Endothelial cell (in vitro differentiated cells): ENCODE measurements at regions not wholly inside any gene's neighbourhood (a gene's known extent, or its start where the extent isn't known, plus 50 kb on each side); places are given as distances from the start of the nearest gene placed in this dataset.

Experiments used
- DNase-seq: peaks from one replicate; pipeline ENCODE4 v3.0.0; 2021; ENCODE audit warnings: low spot score
- H3K27ac Mint-ChIP-seq: one replicate; pipeline ENCODE4 v1.8.0; 2021; ENCODE audit warnings: mixed read lengths, inconsistent platforms; ENCODE audit not compliant: unreplicated experiment
- H3K27me3 Mint-ChIP-seq: one replicate; pipeline ENCODE4 v1.8.0; 2021; ENCODE audit warnings: mild to moderate bottlenecking, moderate library complexity, mixed read lengths, inconsistent platforms; ENCODE audit not compliant: unreplicated experiment
- H3K36me3 Mint-ChIP-seq: one replicate; pipeline ENCODE4 v1.8.0; 2021; ENCODE audit warnings: mild to moderate bottlenecking, low read depth, mixed read lengths, inconsistent platforms; ENCODE audit not compliant: unreplicated experiment
- H3K4me1 Mint-ChIP-seq: one replicate; pipeline ENCODE4 v1.8.0; 2021; ENCODE audit warnings: mild to moderate bottlenecking, mixed read lengths, inconsistent platforms; ENCODE audit not compliant: unreplicated experiment
- H3K4me3 Mint-ChIP-seq: one replicate; pipeline ENCODE4 v1.8.0; 2021; ENCODE audit warnings: mild to moderate bottlenecking, mixed read lengths, inconsistent platforms; ENCODE audit not compliant: unreplicated experiment
- H3K9me3 Mint-ChIP-seq: one replicate; pipeline ENCODE4 v1.8.0; 2021; ENCODE audit warnings: mixed read lengths, inconsistent platforms; ENCODE audit not compliant: unreplicated experiment
- CTCF ChIP-seq: fragments of 200-600 bp; sonication (generic); IDR thresholded peaks from one replicate; pipeline ENCODE4 v1.5.0; 2021; ENCODE audit warnings: antibody characterized with exemption; ENCODE audit not compliant: unreplicated experiment

- no peak for DNase-seq
- H3K27ac Mint-ChIP-seq = no peak overlapping the region
- TF ChIP-seq CTCF = no peak
- no peaks in the 10 kb centered on the region for H3K4me1 Mint-ChIP-seq
- H3K4me3 Mint-ChIP-seq = no peak overlapping the region
- H3K36me3 Mint-ChIP-seq = no peaks in the 10 kb centered on the region
- no peaks in the 10 kb centered on the region for H3K9me3 Mint-ChIP-seq
- no peaks in the 10 kb centered on the region for H3K27me3 Mint-ChIP-seq
Observed at GRCh38 chr20:21004386-21005076, 101.6 kb downstream of the LINC00237 start.

- Mint-ChIP-seq H3K27me3 (peaks cover 3% of the 10 kb centered on the region), H3K27ac (no peak overlapping the region), H3K9me3 (no peaks in the 10 kb centered on the region), H3K4me1 (no peaks in the 10 kb centered on the region), H3K36me3 (no peaks in the 10 kb centered on the region), H3K4me3 (no peak overlapping the region)
- DNase-seq = no peak
- no peak for TF ChIP-seq CTCF
Observed at GRCh38 chr20:21003902-21004301, 102.3 kb downstream of the LINC00237 start.

- no peak for DNase-seq
- Mint-ChIP-seq H3K27me3 (peaks cover 3% of the 10 kb centered on the region), H3K4me1 (no peaks in the 10 kb centered on the region), H3K36me3 (no peaks in the 10 kb centered on the region), H3K9me3 (no peaks in the 10 kb centered on the region), H3K4me3 (no peak overlapping the region), H3K27ac (no peak overlapping the region)
- TF ChIP-seq CTCF = no peak
Observed at GRCh38 chr20:21002486-21002885, 103.7 kb downstream of the LINC00237 start.

- no peaks in the 10 kb centered on the region for H3K4me1 Mint-ChIP-seq
- no peak for TF ChIP-seq CTCF
- no peak overlapping the region for H3K4me3 Mint-ChIP-seq
- H3K27ac Mint-ChIP-seq = no peak overlapping the region
- H3K9me3 Mint-ChIP-seq = no peaks in the 10 kb centered on the region
- no peak for DNase-seq
- no peaks in the 10 kb centered on the region for H3K36me3 Mint-ChIP-seq
- H3K27me3 Mint-ChIP-seq = no peaks in the 10 kb centered on the region
Observed at GRCh38 chr20:20993372-20993771, 112.8 kb downstream of the LINC00237 start.

- no peaks in the 10 kb centered on the region for H3K9me3 Mint-ChIP-seq
- TF ChIP-seq CTCF = no peak
- H3K4me3 Mint-ChIP-seq = no peak overlapping the region
- H3K27ac Mint-ChIP-seq = no peak overlapping the region
- no peaks in the 10 kb centered on the region for H3K36me3 Mint-ChIP-seq
- no peaks in the 10 kb centered on the region for H3K27me3 Mint-ChIP-seq
- DNase-seq = no peak
- no peaks in the 10 kb centered on the region for H3K4me1 Mint-ChIP-seq
Observed at GRCh38 chr20:20992686-20993360, 113.3 kb downstream of the LINC00237 start.
